LNCaP clone FGC (cell line): ENCODE measurements at regions not wholly inside any gene's neighbourhood (a gene's known extent, or its start where the extent isn't known, plus 50 kb on each side); places are given as distances from the start of the nearest gene placed in this dataset.

Experiments used
- DNase-seq: peaks from one replicate; pipeline ENCODE4 v3.0.0-alpha.2; 2011; ENCODE audit warnings: low read depth
- H3K4me3 ChIP-seq: 2 replicates; pipeline ENCODE4 v1.5.1; 2011; ENCODE audit warnings: mild to moderate bottlenecking, low read depth, low read length, control low read depth
- CTCF ChIP-seq: IDR thresholded peaks from 2 replicates; pipeline ENCODE4 v1.5.1; 2012; ENCODE audit warnings: mild to moderate bottlenecking; ENCODE audit not compliant: control insufficient read depth, insufficient read depth; ENCODE audit errors: extremely low read depth

- DNase-seq: no peak
- no peak for TF ChIP-seq CTCF
- no peak overlapping the region for H3K4me3 ChIP-seq
Observed at GRCh38 chr10:129021594-129022304, 445.3 kb upstream of the MGMT start.

- H3K4me3 ChIP-seq: no peak overlapping the region
- DNase-seq: no peak
- TF ChIP-seq CTCF: no peak
Observed at GRCh38 chr10:129023082-129023481, 444.0 kb upstream of the MGMT start.

GRCh38 chr10:129024046-129024445, 443.0 kb upstream of the MGMT start:
- no peak for TF ChIP-seq CTCF
- DNase-seq: no peak
- H3K4me3 ChIP-seq: no peak overlapping the region

GRCh38 chr10:129025787-129026186, 441.3 kb upstream of the MGMT start:
- H3K4me3 ChIP-seq: no peak overlapping the region
- no peak for TF ChIP-seq CTCF

GRCh38 chr10:129027906-129028305, 439.1 kb upstream of the MGMT start:
- no peak for DNase-seq
- no peak overlapping the region for H3K4me3 ChIP-seq
- no peak for TF ChIP-seq CTCF

More at GRCh38 chr10:129025787-129026186, 441.3 kb upstream of the MGMT start:
- no peak for DNase-seq

GRCh38 chr10:129028451-129028850, 438.6 kb upstream of the MGMT start:
- TF ChIP-seq CTCF: no peak
- H3K4me3 ChIP-seq: no peak overlapping the region
- no peak for DNase-seq

- TF ChIP-seq CTCF: no peak
- no peak overlapping the region for H3K4me3 ChIP-seq
- no peak for DNase-seq
Observed at GRCh38 chr10:129029051-129029450, 438.0 kb upstream of the MGMT start.
